ENCODE measurements at regions not wholly inside any gene's neighbourhood (a gene's known extent, or its start where the extent isn't known, plus 50 kb on each side); places are given as distances from the start of the nearest gene placed in this dataset.
"Not testable (repeated sequence)": the region's sequence is repeated elsewhere in the genome, so short reads cannot be mapped to it uniquely, and the experiment has no call there.

DNA sequence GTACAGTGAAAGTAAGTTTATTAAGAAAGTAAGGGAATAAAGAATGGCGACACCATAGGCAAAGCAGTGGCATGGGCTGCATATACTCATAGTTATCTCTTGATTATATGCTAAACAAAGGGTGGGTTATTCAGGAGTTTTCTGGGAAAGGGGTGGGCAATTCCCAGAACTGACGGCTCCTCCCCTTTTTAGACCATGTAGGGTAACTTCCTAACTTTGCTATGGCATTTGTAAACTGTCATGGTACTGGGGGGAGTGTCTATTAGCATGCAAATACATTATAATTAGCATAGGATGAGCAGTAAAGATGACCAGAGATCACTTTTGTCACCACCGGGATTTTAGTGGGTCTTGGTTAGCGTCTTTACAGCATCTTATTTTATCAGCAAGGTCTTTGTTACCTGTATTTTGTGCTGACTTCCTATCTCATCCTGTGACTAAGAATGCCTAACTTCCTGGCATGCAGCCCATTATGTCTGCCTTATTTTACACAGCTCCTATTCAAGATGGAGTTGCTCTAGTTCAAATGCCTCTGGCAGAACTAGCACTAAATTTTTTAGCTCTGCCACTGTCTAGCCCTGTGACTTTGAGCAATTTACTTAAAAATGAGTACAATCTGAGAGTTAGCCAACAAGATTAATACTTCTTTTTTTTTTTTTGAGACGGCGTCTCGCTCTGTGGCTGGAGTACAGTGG is 110.3 kb upstream of the PALMD start:
- no peak for DNase-seq

DNA sequence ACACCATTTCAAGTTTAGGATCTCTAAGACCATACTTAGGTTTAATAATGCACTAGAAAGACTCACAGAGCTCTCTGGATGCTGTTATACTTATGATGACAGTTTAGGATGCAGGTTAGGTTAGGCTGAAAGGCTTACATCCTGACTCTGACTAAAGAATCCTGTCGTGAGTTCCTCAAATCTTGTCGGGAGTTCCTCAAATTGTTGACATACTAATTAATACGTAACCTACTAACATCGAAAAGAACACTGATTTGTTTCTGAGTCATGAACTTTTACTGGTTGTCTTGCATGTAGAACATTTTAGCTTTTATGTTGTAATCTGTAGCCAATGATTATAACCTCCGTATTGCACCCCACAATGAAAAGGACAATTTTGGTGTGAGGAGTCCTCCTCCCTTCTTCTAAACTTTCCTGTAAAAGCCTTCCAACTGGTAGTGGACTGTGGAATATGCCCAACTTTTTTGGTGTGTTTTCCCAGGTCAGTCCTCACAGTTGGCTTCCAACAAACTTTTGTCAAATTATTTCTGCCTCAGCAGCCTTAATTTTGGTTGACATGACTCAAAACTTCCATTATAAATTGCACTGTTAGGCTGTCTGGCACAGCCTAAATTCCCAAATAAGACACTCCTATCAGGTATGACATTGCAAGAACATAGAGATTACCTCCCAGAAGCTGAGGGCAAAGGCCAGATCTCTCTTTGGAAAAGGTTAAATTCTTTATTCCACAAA is 107.9 kb upstream of the PALMD start:
- DNase-seq = no peak

DNA sequence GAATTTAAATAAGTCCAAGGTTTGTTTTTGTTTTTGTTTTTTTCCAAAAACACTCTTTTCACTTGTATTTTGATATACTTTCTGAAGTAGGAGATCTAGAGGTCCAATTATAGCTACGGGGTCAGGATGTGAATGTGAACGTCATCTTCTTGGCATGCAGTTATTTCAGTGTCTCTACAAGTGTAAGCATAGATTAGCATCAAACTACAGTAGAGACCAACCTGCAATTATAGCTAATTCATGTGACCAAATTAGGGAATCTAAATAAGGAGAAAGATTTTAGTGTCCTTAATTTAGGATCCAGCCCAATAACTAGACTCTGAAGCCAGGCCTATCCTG is 107.3 kb upstream of the PALMD start:
- no peak for DNase-seq

DNA sequence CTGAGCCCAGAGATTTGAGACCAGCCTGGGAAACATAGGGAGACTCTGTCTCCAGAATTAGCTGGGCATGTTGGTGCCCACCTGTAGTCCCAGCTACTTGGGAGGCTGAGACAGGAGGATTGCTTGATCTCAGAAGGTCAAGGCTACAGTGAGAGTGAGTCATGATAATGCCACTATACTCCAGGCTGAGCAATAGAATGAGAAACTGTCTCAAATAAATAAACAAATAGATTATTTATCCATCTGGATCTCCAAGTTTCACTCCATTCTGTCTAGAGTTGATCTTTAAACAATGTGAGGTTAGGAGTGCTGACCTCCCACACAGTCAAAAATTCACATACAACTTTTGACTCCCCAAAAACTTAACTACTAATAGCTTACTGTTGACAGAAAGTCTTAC is 106.8 kb upstream of the PALMD start:
- DNase-seq = no peak

DNA sequence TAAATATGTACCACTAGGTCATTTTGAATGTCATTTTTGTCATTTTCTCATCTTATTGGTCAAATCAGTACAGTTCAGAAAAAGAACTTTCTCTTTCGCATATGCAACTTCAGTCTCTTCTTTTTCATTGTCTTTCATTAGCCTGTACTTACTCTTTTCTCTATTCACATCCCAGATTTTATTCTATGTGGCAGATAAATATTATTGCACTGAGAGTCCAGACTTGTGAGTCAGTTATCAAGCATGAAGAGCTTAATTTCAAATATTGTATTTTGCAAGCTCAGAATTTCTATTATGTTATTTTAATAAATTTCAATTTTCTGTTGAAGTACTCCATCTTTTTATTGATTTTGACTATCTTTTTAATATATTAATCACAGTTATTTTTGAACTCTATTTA is 105.2 kb upstream of the PALMD start:
- no peak for DNase-seq

DNA sequence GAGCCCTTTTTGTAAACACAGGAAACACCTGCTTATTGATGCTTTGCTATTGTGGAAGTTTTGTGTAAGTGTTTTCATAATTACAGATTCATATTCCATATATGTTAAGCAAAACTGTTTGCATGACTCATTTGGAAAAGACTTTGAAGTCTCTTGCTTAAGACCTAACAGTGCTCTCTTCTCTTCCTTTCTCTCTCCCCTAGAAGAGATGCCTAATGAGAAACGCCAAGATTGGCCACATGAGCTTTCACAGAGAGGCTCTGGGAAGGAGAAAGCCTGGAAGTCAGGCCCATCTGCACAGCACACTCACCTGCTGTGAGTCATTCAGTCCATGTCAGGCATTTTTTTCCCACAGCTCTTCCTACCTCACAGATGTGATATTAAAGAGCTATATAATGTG is 101.6 kb upstream of the PALMD start:
- DNase-seq = no peak

DNA sequence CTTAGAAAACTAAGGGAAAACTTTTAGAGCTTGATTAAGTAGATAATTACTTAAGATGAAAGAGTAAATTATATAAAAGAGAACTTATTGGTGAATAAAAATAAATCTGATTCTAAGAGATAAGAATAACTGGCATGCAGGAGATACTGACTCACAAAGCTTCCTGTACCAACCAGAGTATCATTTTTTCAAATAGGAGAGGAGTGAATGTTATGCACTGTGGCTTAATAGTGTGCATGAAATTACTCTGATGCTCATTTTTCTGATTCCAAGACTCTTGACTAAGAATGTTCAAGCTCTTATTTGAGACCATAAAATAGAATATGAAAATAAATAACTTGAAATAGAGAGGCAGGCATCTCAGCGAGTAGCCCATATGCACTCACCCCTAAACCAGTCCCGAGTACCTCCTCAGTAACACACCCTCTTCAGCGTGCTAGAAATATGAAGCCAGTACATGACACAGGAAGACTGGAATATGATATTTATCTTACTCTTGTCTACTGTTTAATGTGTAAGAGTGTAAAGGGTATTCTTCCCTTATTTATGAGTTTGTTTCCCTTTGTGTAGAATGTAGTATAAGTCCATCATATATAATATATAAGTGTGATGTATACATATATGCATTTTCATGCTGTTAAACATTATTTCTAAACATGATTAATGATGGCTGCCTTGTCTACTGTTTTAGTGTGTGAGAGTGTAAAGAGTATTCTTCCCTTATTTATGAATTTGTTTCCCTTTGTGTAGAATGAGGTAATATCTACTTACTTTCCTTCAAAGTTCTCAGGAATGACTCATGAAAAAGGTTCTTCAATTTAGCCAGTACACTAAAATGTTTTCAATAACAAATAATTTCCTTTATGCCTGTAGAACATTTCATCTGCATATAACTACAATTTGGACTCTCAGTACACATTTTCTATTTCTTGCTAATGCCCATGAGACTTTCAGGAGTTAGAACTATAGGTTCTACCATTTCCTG is 99.2 kb upstream of the PALMD start:
- no peak for DNase-seq

DNA sequence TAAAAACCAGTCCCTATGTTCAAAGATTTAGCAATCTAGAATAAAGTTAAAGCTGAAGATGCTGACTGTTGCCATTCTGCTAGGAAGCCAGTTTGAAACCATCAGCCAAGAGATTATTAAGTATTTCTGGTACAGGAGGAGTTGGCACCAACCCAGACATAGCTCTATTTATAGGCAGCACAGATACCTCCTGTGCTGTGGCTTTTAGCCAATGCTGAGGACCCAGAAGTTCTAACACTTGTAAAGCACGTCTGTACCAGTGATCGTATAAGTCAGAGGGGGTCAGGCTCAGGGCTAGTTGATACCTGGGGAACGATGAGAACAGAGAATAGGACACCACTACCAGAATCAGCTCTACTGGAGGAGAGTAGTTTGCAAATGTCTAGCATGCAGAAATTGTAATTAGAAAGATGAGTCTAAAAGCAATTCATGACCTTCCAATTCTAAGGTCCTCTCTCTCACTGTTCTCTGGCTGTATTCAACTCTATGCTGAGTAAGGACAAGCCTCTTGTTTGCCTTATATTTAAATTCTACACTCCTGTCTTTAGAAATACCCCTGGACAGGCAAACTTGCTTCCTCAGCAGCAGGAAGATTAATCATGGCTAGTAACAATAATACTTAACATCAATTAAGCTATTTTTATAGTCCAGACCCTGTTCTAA is 96.8 kb upstream of the PALMD start:
- no peak for DNase-seq

DNA sequence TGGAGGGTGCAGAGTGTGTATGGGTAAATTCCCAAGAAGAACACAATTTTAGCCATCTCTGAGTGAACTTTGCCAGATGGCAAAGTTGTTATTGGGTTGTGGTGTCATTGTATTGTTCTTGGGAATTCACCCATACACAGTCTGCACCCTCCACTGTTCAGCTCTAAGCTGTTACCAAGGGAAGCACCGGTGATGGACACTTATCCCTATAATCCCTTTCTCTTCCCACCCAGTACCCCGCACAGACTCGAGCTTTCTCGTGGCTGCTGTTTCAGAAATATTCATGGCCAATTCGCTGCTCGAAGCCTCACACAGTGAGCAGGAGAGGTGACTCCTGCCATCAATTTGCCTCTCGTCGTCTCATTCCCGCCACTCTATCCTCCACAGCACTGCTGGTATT is 95.7 kb upstream of the PALMD start:
- DNase-seq = no peak

DNA sequence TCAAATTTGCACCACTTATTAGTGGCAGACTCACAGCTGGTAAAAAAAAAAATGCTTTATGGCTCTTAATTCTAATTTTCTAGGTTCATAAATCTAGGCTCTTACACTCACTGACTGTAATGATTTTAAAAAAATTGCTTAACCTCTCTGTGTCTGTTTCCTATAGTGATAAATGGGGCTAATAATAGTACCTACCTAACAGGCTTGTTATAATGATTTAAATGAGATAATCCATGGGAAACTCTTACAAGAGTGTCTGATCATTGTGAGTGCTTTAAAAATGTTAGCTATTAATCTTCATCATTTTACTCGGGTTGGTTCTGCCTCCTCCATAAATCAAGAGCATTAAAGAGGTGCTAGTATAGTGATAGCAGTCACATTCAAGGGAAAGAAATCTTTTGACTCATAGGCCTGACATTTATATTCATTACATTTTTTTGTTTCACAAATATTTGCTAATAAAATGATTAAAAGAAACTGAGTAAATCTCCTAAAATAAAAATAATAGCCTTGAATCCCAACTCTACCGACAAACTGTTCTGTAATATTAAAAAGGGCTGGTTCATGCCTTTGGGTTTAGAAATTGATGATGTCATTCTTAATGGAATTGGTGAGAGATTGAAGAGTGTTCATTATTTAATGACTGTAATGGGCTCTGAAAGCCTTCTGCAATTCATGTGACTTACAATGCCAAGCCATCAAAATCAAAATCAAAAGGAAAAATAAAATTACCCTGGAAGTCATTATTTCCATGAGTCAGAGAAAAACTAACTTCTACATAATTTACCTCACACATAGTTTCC is 93.9 kb upstream of the PALMD start:
- no peak for DNase-seq

DNA sequence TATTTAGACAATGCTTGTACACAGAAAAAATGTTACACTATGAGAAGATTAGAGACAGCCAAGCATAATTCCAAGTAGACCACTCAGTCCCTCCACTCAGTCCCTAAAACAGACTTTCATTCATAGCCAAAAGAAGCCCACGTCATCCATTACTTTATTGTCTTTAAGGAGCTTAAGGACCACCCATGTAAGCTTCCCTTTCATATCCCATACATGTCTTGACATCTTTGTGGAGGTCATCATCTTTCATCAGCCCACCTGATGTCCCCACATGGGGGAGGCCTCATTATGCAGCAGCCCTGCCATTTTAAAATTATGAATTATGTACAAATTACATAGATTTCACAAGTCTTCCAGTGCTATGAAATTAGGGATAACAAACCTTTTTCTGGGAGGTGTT is 92.6 kb upstream of the PALMD start:
- no peak for DNase-seq

DNA sequence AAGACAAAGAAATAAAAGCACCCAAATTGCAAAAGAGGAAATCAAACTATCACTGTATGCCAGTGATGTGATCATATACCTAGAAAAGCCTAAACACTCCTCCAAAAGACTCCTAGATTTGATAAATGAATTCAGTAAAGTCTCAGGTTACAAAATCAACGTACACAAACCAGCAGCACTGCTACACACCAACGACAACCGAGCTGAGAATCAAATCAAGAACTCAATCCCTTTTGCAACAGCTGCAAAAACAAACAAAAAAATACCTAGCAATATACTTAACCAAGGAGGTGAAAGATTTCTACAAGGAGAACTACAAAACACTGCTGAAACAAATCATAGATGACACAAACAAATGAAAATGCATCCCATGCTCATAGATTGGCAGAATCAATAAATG is 92.1 kb upstream of the PALMD start:
- not testable (repeated sequence) for DNase-seq

DNA sequence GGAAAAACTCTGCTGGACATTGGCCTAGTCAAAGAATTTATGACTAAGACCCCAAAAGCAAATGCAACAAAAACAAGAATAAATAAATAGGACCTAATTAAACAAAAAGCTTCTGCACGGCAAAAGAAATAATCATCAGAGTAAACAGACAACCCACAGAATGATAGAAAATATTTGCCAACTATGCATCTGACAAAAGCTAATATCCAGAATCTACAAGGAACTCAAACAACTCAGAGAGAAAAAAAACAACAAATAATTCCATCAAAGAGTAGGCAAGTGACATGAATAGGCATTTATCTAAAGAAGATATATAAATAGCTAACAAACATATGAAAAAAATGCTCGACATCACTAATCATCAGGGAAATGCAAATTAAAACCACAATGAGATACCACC is 91.2 kb upstream of the PALMD start:
- DNase-seq = no peak

DNA sequence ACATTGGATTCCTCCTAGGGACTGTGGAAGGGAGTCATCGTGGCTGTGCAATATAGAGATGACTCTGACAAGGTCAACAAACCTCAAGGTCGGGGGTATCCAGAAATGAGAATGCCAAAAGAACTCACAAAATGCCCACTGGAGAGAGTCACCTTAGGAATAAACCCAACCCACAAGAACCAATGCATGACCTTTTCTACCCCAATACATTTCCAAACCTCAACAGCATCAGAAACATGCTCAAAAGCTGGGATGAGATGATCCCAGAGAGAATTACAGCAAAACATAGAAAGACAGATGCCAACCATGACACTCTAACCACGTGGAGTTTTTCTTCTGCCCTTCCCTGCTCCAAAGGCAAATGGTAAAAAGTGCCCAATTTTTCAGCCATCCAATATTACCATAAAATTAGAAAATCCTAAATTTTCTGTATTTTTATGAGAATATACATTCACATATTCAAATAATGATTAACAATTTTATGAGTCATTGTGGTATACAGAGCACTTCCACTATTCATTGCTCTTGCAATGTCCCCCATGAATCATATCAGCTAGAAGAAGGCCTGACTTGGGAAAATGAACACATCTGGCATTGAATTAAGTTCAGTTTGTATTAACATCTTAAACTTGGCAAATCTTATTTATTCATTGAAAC is 88.2 kb upstream of the PALMD start:
- DNase-seq = no peak

DNA sequence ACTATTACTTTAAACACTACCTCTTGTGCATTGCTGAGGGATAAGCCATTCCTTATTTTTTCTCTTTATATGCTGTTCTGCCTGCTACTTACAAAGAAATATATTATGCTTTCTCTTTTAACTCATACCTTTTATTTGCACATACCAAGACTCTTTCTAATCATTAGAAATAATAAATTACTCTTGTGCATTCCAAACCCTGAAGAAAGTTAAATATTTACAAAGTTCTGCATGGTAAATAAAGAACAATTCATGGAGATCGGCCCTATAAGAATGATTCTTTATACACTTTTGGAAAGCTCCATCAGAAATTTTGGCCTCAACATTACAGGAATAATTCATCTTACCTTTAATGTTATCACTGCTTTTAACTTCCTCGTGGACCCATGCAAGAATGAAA is 86.7 kb upstream of the PALMD start:
- DNase-seq = no peak

DNA sequence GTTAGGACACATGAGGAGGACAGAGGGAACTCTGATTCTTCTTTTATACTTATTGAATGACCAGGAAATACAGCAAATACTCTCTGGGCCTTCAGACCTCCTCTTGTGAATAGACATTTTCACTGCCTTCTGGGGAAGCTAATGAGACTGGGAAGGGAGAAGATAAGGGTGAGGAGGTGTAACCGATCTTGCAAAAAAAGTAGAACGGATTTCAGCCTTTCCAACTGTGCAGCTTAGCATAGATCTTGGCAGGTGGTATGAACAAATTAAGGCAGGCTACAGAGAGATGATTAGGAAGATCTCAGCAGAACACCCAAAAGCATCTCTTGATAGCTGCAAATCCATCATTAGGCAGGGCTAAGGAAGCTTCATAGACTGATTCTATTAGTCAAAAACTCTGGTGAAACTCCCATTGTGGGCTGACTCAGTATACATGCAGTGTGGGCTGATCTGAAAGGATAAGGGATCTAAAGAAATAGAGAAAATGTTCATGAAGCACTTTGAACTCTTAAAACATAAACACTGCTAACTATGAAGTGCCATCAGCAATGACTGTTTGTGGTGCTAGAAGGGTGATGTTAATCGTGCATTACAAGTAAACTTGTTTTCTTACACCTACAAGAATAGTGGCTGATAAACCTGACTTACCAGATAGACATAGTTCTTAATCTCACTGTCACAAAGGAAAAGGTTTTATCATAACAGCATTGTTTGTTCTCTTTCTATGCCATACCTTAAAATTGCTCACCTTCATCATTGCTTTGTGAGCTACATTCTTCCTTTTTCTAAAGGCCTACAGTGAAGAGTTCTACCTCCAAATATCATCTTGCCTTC is 85.5 kb upstream of the PALMD start:
- DNase-seq = no peak

DNA sequence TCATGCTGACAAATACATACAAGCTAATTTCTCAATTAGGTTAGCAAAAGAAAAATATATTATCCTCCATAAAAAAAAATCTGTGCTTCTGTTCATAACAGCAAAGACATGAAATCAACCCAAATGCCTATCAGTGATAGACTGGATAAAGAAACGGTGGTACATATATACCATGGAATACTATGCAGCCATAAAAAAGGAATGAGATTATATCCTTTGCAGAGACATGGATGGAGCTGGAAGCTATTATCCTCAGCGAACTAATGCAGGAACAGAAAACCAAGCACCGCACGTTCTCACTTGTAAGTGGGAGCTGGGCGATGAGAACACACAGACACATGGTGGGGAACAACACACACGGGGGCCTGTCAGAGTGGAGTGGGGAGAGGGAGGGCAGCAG is 84.0 kb upstream of the PALMD start:
- no peak for DNase-seq

DNA sequence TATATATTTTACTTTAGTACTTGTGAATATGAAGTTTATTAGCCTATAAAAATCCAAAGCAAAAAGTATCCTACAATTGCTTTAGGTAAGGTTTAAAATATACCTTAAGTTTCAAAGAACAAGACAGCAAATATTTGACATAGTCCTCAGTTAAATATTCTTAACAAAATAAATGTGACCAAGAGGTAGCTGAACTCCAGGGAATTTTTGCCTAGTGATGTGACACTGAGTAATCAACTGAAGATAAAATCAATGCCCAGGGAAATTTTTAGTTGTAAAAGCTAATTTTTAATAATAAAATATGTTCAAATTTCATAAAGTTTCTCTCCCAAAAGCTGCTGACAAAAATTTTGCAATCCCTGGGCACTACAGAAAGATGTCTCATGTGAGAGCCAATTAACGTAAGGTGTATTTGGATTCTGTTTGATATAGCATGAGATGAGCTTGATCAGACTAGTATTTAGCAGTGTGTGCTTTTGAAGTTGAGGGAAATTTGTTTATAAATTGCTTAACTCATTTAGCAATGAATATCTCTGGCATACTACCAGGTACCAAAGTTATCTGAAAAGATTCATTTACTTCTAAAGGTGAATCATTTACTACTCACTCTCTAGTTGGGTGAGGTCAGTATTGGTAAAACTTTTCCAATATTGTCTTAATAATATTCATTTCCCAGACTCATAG is 80.2 kb upstream of the PALMD start:
- DNase-seq = no peak
